Osteoblast (primary cell): ENCODE measurements at regions not wholly inside any gene's neighbourhood (a gene's known extent, or its start where the extent isn't known, plus 50 kb on each side); places are given as distances from the start of the nearest gene placed in this dataset.

Experiments
- DNase-seq: peaks from one replicate; pipeline ENCODE4 v3.0.0; 2011; ENCODE audit warnings: low spot score, mixed read lengths; ENCODE audit not compliant: insufficient read length; ENCODE audit errors: missing footprints
- H2AFZ ChIP-seq: 2 replicates; pipeline ENCODE4 v1.6.0; 2011; ENCODE audit warnings: mild to moderate bottlenecking, low read length
- H3K27ac ChIP-seq: 2 replicates; pipeline ENCODE4 v1.5.1; 2011; ENCODE audit warnings: mild to moderate bottlenecking, low read depth, low read length, moderate library complexity
- H3K27me3 ChIP-seq: 2 replicates; pipeline ENCODE4 v1.6.0; 2012; ENCODE audit warnings: mild to moderate bottlenecking, control low read depth, inconsistent platforms, low read length, moderate library complexity; ENCODE audit not compliant: insufficient read depth
- H3K36me3 ChIP-seq: 2 replicates; pipeline ENCODE4 v1.5.1; 2011; ENCODE audit warnings: mild to moderate bottlenecking, low read length, control low read depth, moderate library complexity; ENCODE audit not compliant: insufficient read depth
- H3K4me1 ChIP-seq: 2 replicates; pipeline ENCODE4 v1.5.1; 2011; ENCODE audit warnings: mild to moderate bottlenecking, low read length, control low read depth, moderate library complexity; ENCODE audit not compliant: insufficient read depth
- H3K4me2 ChIP-seq: 2 replicates; pipeline ENCODE4 v1.6.0; 2011; ENCODE audit warnings: mild to moderate bottlenecking, low read length; ENCODE audit not compliant: insufficient read depth
- H3K4me3 ChIP-seq: fragments of 200-600 bp; sonication (generic); 3 replicates; pipeline ENCODE4 v1.5.1; 2012; ENCODE audit warnings: mild to moderate bottlenecking, low read length, inconsistent platforms; ENCODE audit not compliant: insufficient read depth
- H3K79me2 ChIP-seq: 2 replicates; pipeline ENCODE4 v1.6.0; 2012; ENCODE audit warnings: mild to moderate bottlenecking, low read length, control low read depth, inconsistent platforms; ENCODE audit not compliant: insufficient read depth
- H3K9me3 ChIP-seq: 2 replicates; pipeline ENCODE4 v1.5.1; 2011; ENCODE audit warnings: low read depth, low read length, control low read depth
- H4K20me1 ChIP-seq: 2 replicates; pipeline ENCODE4 v1.6.0; 2012; ENCODE audit warnings: mild to moderate bottlenecking, low read length, control low read depth; ENCODE audit not compliant: insufficient read depth
- CTCF ChIP-seq: IDR thresholded peaks from 2 replicates; pipeline ENCODE4 v1.5.1; 2011; ENCODE audit warnings: mild to moderate bottlenecking, low read depth, low read length, moderate library complexity; ENCODE audit errors: extremely low read depth

- no peaks in the 10 kb centered on the region for H3K27me3 ChIP-seq
- no peak overlapping the region for H3K4me3 ChIP-seq
- H3K36me3 ChIP-seq, result no peaks in the 10 kb centered on the region
- no peak overlapping the region for H3K4me2 ChIP-seq
- no peaks in the 10 kb centered on the region for H4K20me1 ChIP-seq
- no peak for DNase-seq
- no peaks in the 10 kb centered on the region for H3K79me2 ChIP-seq
- H2AFZ ChIP-seq, result no peak overlapping the region
- TF ChIP-seq CTCF, result no peak
- no peak overlapping the region for H3K27ac ChIP-seq
- H3K9me3 ChIP-seq, result no peaks in the 10 kb centered on the region
- H3K4me1 ChIP-seq, result no peaks in the 10 kb centered on the region
Measured at GRCh38 chr20:6231556-6231955, 108.7 kb upstream of the FERMT1 start.

GRCh38 chr20:6228302-6228843, 105.5 kb upstream of the FERMT1 start:
- Histone ChIP-seq H3K27me3 (no peaks in the 10 kb centered on the region), H3K9me3 (no peaks in the 10 kb centered on the region), H3K4me1 (no peaks in the 10 kb centered on the region), H4K20me1 (no peaks in the 10 kb centered on the region), H3K4me3 (no peak overlapping the region), H3K79me2 (no peaks in the 10 kb centered on the region), H3K27ac (no peak overlapping the region), H3K36me3 (no peaks in the 10 kb centered on the region), H2AFZ (no peak overlapping the region), H3K4me2 (no peak overlapping the region)
- TF ChIP-seq CTCF, result no peak
- no peak for DNase-seq

GRCh38 chr20:6213311-6213710, 90.5 kb upstream of the FERMT1 start:
- Histone ChIP-seq H4K20me1 (no peaks in the 10 kb centered on the region), H3K4me3 (no peak overlapping the region), H3K79me2 (no peaks in the 10 kb centered on the region), H2AFZ (no peak overlapping the region), H3K9me3 (no peaks in the 10 kb centered on the region), H3K4me1 (no peaks in the 10 kb centered on the region), H3K36me3 (no peaks in the 10 kb centered on the region), H3K4me2 (no peak overlapping the region), H3K27me3 (no peaks in the 10 kb centered on the region), H3K27ac (no peak overlapping the region)
- no peak for TF ChIP-seq CTCF
- no peak for DNase-seq

GRCh38 chr20:6212903-6213302, 90.1 kb upstream of the FERMT1 start:
- H3K27ac ChIP-seq, result no peak overlapping the region
- DNase-seq, result no peak
- H3K36me3 ChIP-seq, result no peaks in the 10 kb centered on the region
- H3K4me3 ChIP-seq, result no peak overlapping the region
- no peaks in the 10 kb centered on the region for H4K20me1 ChIP-seq
- no peaks in the 10 kb centered on the region for H3K79me2 ChIP-seq
- H2AFZ ChIP-seq, result no peak overlapping the region
- H3K4me1 ChIP-seq, result no peaks in the 10 kb centered on the region
- no peak for TF ChIP-seq CTCF
- H3K4me2 ChIP-seq, result no peak overlapping the region
- H3K27me3 ChIP-seq, result no peaks in the 10 kb centered on the region
- H3K9me3 ChIP-seq, result no peaks in the 10 kb centered on the region
